HFFc6 (cell line): ENCODE measurements at regions not wholly inside any gene's neighbourhood (a gene's known extent, or its start where the extent isn't known, plus 50 kb on each side); places are given as distances from the start of the nearest gene placed in this dataset.

Experiments
- DNase-seq: peaks from one replicate; pipeline ENCODE4 v3.0.0-alpha.2; 2018
- H3K27ac Mint-ChIP-seq: 2 replicates; pipeline ENCODE4 v1.8.0; 2020; ENCODE audit warnings: mild to moderate bottlenecking, mixed read lengths
- H3K27me3 Mint-ChIP-seq: 2 replicates; pipeline ENCODE4 v1.8.0; 2021; ENCODE audit warnings: mild to moderate bottlenecking, moderate library complexity, mixed read lengths; ENCODE audit not compliant: insufficient read depth
- H3K36me3 Mint-ChIP-seq: 2 replicates; pipeline ENCODE4 v1.8.0; 2021; ENCODE audit warnings: low read depth, mixed read lengths
- H3K4me1 Mint-ChIP-seq: 2 replicates; pipeline ENCODE4 v1.8.0; 2020; ENCODE audit warnings: low read depth, mixed read lengths
- H3K4me3 Mint-ChIP-seq: 2 replicates; pipeline ENCODE4 v1.8.0; 2020; ENCODE audit warnings: mild to moderate bottlenecking, moderate library complexity, mixed read lengths
- H3K9me3 Mint-ChIP-seq: 2 replicates; pipeline ENCODE4 v1.8.0; 2020; ENCODE audit warnings: mild to moderate bottlenecking, mixed read lengths
- TF ChIP-seq, protein P1 (sequence below): fragments of 200-600 bp; sonication (generic); IDR thresholded peaks from 2 replicates; pipeline ENCODE4 v1.5.0; 2021; ENCODE audit warnings: antibody characterized with exemption, mild to moderate bottlenecking

DNA sequence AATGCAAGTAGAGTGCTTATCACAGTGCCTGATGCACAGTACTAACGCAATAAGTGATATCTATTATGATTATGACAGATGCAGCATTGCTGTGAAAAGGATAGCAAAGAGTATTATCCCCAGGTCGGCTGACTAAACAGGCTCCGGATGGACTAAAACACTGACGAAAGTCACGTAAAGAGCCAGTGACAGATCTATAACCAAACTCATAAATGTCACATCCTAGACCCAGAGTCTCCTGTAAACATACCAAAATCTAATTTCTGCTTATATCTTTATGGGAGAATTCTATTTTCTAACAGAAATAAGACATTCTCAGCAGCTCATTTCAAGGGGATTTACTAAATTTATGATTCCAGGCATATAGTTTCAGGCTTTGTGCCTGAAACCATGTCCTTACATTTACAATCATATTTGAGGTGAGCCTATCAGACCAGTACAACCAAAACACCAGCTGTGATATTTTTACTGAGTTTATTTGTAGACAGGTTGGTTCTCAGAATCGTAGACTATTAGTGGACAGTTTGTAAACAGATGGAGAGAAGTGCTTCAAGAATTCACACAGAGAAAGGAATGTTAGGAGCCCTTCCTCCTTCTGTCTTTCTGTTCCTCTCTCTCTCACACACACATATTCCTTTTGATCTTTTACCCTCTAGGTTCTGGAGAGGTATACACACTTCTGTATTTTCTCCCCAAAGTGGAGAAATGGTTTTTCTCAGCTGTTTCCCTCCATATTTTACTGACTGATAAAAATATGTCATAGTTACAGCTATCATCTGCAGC is 52.4 kb upstream of the WDR26 start:
- no peak for DNase-seq
- no peaks in the 10 kb centered on the region for H3K9me3 Mint-ChIP-seq
- H3K27me3 Mint-ChIP-seq: no peaks in the 10 kb centered on the region
- TF ChIP-seq, protein P1, sequence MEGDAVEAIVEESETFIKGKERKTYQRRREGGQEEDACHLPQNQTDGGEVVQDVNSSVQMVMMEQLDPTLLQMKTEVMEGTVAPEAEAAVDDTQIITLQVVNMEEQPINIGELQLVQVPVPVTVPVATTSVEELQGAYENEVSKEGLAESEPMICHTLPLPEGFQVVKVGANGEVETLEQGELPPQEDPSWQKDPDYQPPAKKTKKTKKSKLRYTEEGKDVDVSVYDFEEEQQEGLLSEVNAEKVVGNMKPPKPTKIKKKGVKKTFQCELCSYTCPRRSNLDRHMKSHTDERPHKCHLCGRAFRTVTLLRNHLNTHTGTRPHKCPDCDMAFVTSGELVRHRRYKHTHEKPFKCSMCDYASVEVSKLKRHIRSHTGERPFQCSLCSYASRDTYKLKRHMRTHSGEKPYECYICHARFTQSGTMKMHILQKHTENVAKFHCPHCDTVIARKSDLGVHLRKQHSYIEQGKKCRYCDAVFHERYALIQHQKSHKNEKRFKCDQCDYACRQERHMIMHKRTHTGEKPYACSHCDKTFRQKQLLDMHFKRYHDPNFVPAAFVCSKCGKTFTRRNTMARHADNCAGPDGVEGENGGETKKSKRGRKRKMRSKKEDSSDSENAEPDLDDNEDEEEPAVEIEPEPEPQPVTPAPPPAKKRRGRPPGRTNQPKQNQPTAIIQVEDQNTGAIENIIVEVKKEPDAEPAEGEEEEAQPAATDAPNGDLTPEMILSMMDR: no peak
- no peak overlapping the region for H3K4me3 Mint-ChIP-seq
- peaks cover 33% of the 10 kb centered on the region for H3K4me1 Mint-ChIP-seq
- H3K36me3 Mint-ChIP-seq: no peaks in the 10 kb centered on the region
- no peak overlapping the region for H3K27ac Mint-ChIP-seq

- Mint-ChIP-seq H3K27me3 (no peaks in the 10 kb centered on the region), H3K36me3 (no peaks in the 10 kb centered on the region), H3K4me1 (peaks cover 33% of the 10 kb centered on the region), H3K4me3 (peak overlapping the region; percentile 46; the same call in 1 of the 2 replicates), H3K9me3 (no peaks in the 10 kb centered on the region), H3K27ac (peak overlapping the region; percentile 54; the same call in 1 of the 2 replicates)
- peak; percentile 18 for DNase-seq
- TF ChIP-seq, protein P1: no peak
These were observed 54.4 kb upstream of the WDR26 start for GRCh38 chr1:224488806-224489499.

DNA sequence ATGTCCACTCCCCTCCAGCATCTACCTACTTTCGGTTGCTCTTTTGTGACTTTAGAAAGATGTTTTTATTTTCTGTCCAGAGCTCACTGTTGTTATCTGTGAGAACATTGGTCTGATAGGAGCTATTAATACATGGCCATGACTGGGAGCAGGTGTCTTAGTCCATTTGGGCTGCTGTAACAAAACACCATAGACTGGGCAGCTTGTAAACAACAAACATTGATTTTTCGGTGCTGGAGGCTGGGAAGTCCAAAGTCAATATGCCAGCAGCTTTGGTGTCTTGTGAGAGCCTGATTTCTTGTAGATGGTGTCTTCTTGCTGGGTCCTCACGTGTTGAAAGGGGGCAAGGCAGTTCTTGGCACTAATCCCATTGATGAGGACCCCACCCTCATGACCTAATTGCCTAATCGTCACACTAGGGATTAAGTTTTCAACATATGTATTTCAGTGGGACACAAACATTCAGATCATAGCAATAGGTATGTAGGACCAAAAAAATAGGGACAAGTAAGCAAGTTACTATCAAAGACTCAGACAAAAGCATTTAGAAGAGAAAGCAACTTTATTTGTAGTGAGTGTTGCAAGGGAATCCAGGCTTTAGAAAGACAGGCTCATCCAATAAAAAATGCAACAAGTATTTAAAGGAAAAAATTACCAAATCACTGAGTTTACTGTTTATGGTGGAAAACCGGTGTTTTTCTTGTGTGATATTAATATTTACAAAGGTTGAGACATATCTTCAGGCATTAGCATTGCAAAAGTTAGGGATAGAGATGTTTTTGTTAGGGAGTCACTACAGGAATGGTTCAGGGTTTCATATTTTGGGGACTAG is 55.2 kb upstream of the WDR26 start:
- peaks cover 33% of the 10 kb centered on the region for H3K4me1 Mint-ChIP-seq
- no peaks in the 10 kb centered on the region for H3K9me3 Mint-ChIP-seq
- TF ChIP-seq, protein P1: no peak
- peak overlapping the region; percentile 46; the same call in 1 of the 2 replicates for H3K4me3 Mint-ChIP-seq
- DNase-seq: no peak
- no peaks in the 10 kb centered on the region for H3K36me3 Mint-ChIP-seq
- no peaks in the 10 kb centered on the region for H3K27me3 Mint-ChIP-seq
- H3K27ac Mint-ChIP-seq: no peak overlapping the region

GRCh38 chr1:224490549-224491537 is 56.2 kb upstream of the WDR26 start:
- TF ChIP-seq, protein P1: no peak
- H3K4me3 Mint-ChIP-seq: no peak overlapping the region
- H3K9me3 Mint-ChIP-seq: no peaks in the 10 kb centered on the region
- no peaks in the 10 kb centered on the region for H3K27me3 Mint-ChIP-seq
- H3K27ac Mint-ChIP-seq: no peak overlapping the region
- peaks cover 40% of the 10 kb centered on the region for H3K4me1 Mint-ChIP-seq
- H3K36me3 Mint-ChIP-seq: 0 out of 2 replicates have a peak, but pooled peaks cover 5% of the 10 kb centered on the region
- DNase-seq: no peak
